Thyroid gland (tissue), 4 donors: ENCODE measurements at regions not wholly inside any gene's neighbourhood (a gene's known extent, or its start where the extent isn't known, plus 50 kb on each side); places are given as distances from the start of the nearest gene placed in this dataset. TPM values are rescaled to one million over a fixed set of nuclear protein-coding genes. Genes with fewer than 3 reads are reported as not detected.

Source experiments
- DNase-seq, 2 donors: peaks; one replicate each; pipeline ENCODE4 v3.0.0-alpha.2; 2019
- H3K27ac ChIP-seq, 3 donors: fragments of 200-600 bp; sonication (generic); 1 replicate in 2 of 3; 2 replicates in 1 of 3; pipeline ENCODE4 v1.5.1; 2016 to 2019; ENCODE audit warnings: mild to moderate bottlenecking in 1 of 3, moderate library complexity in 1 of 3
- H3K27me3 ChIP-seq: fragments of 200-600 bp; sonication (generic); one replicate; pipeline ENCODE4 v1.5.1; 2019
- H3K36me3 ChIP-seq, 2 donors: fragments of 200-600 bp; sonication (generic); one replicate each; pipeline ENCODE4 v1.5.1; 2016 to 2019
- H3K4me1 ChIP-seq, 2 donors: fragments of 200-600 bp; sonication (generic); one replicate each; pipeline ENCODE4 v1.5.1; 2017 to 2019
- H3K4me3 ChIP-seq, 3 donors: fragments of 200-600 bp; sonication (generic); replicated peaks in 1 of 3; 1 replicate in 2 of 3; 2 replicates in 1 of 3; pipeline ENCODE4 v1.5.1; 2016; ENCODE audit warnings: mild to moderate bottlenecking in 1 of 3
- H3K9me3 ChIP-seq: fragments of 200-600 bp; sonication (generic); one replicate; pipeline ENCODE4 v1.5.1; 2017
- POLR2A ChIP-seq, 2 donors: fragments of 450-650 bp; IDR thresholded peaks; one replicate each; pipeline ENCODE4 v1.6.1; 2017; ENCODE audit warnings: antibody characterized with exemption in 2 of 2, mild to moderate bottlenecking in 2 of 2, moderate library complexity in 1 of 2
- WGBS, 2 donors: methylation state at CpG; one replicate each; pipeline ENCODE4 v1.1.5; 2017; 5-methylcytosine and 5-hydroxymethylcytosine counted together
- intact Hi-C: fragments of 100-400 bp; cut with DNase I; formaldehyde crosslinking; loops from one replicate; pipeline ENCODE4 v1.15.1; 2023
- small RNA-seq: library from RNA; depleted of rRNA; stranded (forward); fragments of <200 nt; gene quantifications from one replicate; pipeline ENCODE3, GENCODE V24; 2016
- TF ChIP-seq, protein P1 (sequence below), 6 experiments: fragments of 200-600 bp in 3 of 6; fragments of 450-650 bp in 3 of 6; sonication (generic) in 3 of 6; IDR thresholded peaks; one replicate each; pipeline ENCODE4 v1.5.1; 2016 to 2019; ENCODE audit warnings: antibody characterized with exemption in 6 of 6, mild to moderate bottlenecking in 2 of 6, inconsistent platforms in 1 of 6, moderate library complexity in 1 of 6

DNA sequence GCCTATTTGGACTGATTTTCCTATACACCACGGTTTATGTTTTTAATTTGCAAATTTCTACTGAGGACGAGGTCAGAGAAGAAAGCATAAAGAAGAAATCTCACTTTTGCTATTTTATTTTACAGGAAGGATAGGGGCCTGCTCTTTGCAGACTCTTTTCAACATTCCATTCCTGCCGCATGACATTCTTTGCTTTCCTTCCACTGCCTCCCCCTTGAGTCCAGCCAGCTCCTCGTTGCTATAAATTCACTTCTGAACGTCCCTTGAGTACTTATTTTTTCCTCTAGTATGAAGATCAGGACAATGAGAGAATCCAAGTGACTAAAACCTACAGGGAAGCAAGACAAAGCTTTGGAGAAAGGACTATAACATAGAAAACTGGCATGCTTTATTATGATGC is 53.4 kb upstream of the PTGFR start:
- no peaks in the 10 kb centered on the region for H3K9me3 ChIP-seq
- TF ChIP-seq, protein P1, sequence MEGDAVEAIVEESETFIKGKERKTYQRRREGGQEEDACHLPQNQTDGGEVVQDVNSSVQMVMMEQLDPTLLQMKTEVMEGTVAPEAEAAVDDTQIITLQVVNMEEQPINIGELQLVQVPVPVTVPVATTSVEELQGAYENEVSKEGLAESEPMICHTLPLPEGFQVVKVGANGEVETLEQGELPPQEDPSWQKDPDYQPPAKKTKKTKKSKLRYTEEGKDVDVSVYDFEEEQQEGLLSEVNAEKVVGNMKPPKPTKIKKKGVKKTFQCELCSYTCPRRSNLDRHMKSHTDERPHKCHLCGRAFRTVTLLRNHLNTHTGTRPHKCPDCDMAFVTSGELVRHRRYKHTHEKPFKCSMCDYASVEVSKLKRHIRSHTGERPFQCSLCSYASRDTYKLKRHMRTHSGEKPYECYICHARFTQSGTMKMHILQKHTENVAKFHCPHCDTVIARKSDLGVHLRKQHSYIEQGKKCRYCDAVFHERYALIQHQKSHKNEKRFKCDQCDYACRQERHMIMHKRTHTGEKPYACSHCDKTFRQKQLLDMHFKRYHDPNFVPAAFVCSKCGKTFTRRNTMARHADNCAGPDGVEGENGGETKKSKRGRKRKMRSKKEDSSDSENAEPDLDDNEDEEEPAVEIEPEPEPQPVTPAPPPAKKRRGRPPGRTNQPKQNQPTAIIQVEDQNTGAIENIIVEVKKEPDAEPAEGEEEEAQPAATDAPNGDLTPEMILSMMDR (IDR thresholded peaks at IDR 0.05), result no peak
- TF ChIP-seq POLR2A (IDR thresholded peaks at IDR 0.05), result no peak
- no peak overlapping the region for H3K27ac ChIP-seq
- no peak for DNase-seq
- WGBS, 2 donors, result 29 to 34% methylated on average over 5 of the region's 5 CpGs
- H3K4me3 ChIP-seq, result no peak overlapping the region
- no peaks in the 10 kb centered on the region for H3K27me3 ChIP-seq
- intact Hi-C loops, result no loop called here
- H3K36me3 ChIP-seq, result no peaks in the 10 kb centered on the region
- H3K4me1 ChIP-seq, result no peaks in the 10 kb centered on the region

DNA sequence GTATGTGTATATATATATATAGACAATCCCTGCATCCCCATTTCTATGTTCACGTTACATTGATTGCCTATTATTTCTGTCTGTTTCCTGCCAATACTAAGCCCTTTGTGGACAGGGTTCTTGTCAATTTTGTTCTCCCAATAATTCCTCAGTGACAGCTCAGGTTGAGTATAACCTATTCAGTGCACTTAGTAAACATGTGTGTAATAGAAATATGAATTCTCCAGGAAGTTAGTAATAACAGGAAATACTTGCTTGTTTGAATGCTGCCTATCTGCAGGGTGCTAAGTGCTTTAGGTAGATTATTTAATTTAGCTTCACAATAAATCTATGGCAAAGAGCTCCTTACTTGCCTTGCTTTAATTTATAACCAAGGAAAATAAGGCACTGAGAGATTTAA is 52.8 kb upstream of the PTGFR start:
- Histone ChIP-seq H3K27me3 (no peaks in the 10 kb centered on the region), H3K4me1 (no peaks in the 10 kb centered on the region), H3K9me3 (no peaks in the 10 kb centered on the region), H3K4me3 (no peak overlapping the region), H3K27ac (no peak overlapping the region), H3K36me3 (no peaks in the 10 kb centered on the region)
- 82 to 90% methylated on average over 1 of the region's 1 CpG for WGBS, 2 donors
- intact Hi-C loops, result no loop called here
- DNase-seq, result no peak
- no peak for TF ChIP-seq POLR2A (IDR thresholded peaks at IDR 0.05)
- TF ChIP-seq, protein P1 (IDR thresholded peaks at IDR 0.05), result no peak

DNA sequence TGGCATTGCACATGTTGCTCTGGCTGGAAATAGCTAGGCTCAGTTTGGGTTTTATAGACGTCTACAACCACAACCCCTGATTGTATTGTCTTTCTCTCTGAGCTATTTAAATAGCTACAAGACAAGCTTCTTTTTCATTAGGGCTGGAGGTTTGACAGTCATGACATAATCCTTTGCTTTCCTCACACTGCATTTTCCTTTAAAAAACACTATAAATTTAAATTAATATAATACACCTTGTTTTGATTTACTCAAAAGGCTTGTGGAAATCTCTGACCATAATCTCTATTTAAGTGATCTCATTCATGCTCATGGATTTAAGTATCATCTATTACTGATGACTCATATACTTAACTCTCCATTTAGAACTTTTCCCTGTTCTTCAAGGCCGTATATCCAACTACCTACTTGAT is 50.4 kb upstream of the PTGFR start:
- 59 to 69% methylated on average over 2 of the region's 2 CpGs for WGBS, 2 donors
- Histone ChIP-seq H3K27me3 (no peaks in the 10 kb centered on the region), H3K9me3 (no peaks in the 10 kb centered on the region), H3K4me3 (no peak overlapping the region), H3K4me1 (no peaks in the 10 kb centered on the region), H3K27ac (no peak overlapping the region), H3K36me3 (no peaks in the 10 kb centered on the region)
- intact Hi-C loops, result no loop called here
- no peak for TF ChIP-seq POLR2A (IDR thresholded peaks at IDR 0.05)
- TF ChIP-seq, protein P1 (IDR thresholded peaks at IDR 0.05), result no peak
- no peak for DNase-seq

Small RNA genes lying in the stretch of these regions (small RNA-seq; reads per million reads assigned to genes)
- gene AC096531.1 (not detected), gene RNA5SP23 (0.66 reads per million)
